ENCODE measurements at regions not wholly inside any gene's neighbourhood (a gene's known extent, or its start where the extent isn't known, plus 50 kb on each side); places are given as distances from the start of the nearest gene placed in this dataset.

GRCh38 chr4:14877246-14878225 lies 124.7 kb upstream of the CPEB2 start:
- no peak overlapping the region for H3K4ac ChIP-seq (ENCODE audit: low read depth, low read length)
- H2AK5ac ChIP-seq (ENCODE audit: insufficient read length, low read length) = no peak overlapping the region
- H4K20me1 ChIP-seq (ENCODE audit: control insufficient read depth, insufficient read depth, insufficient read length) = no peaks in the 10 kb centered on the region
- H3K27me3 ChIP-seq (ENCODE audit: insufficient read depth, low read length) = no peaks in the 10 kb centered on the region
- no peak overlapping the region for H2BK120ac ChIP-seq (ENCODE audit: low read depth, low read length, poor library complexity, severe bottlenecking)
- DNase-seq = no peak
- H2BK15ac ChIP-seq (ENCODE audit: low read depth, low read length) = no peak overlapping the region
- H3K9me3 ChIP-seq (ENCODE audit: control insufficient read depth, low read depth, low read length) = no peaks in the 10 kb centered on the region
- H2AFZ ChIP-seq (ENCODE audit: low read length) = no peak overlapping the region
- no peaks in the 10 kb centered on the region; a peak in 1 of 7 replicates for H3K36me3 Mint-ChIP-seq (ENCODE audit: insufficient read depth in 1 of 3, low read depth in 3 of 3)
- no peak overlapping the region for H2BK5ac ChIP-seq (ENCODE audit: insufficient read length, low read length)
- H3K27ac Mint-ChIP-seq = no peak overlapping the region
- no peaks in the 10 kb centered on the region for H3K23me2 ChIP-seq (ENCODE audit: insufficient read length, low read depth, low read length, poor library complexity, severe bottlenecking)
- H2BK20ac ChIP-seq (ENCODE audit: low read depth, low read length, poor library complexity, severe bottlenecking) = no peak overlapping the region
- no peak overlapping the region for H4K8ac ChIP-seq (replicated peaks; ENCODE audit: insufficient read length, low read depth, low read length)
- H3K4me2 ChIP-seq (ENCODE audit: insufficient read depth, insufficient read length, low read length) = no peak overlapping the region
- no peaks in the 10 kb centered on the region; a peak in 1 of 5 replicates for H3K9me3 Mint-ChIP-seq
- no peak overlapping the region for H3K4me3 Mint-ChIP-seq
- H3K56ac ChIP-seq (ENCODE audit: insufficient read length, low read depth, low read length) = no peak overlapping the region
- no peak overlapping the region for H3K23ac ChIP-seq (ENCODE audit: insufficient read length, low read depth, low read length)
- H3K27me3 Mint-ChIP-seq (ENCODE audit: low read depth) = no peaks in the 10 kb centered on the region; the same call in 1 of the 2 replicates
- H3K18ac ChIP-seq (ENCODE audit: insufficient read length, low read depth, low read length) = no peak overlapping the region
- no peaks in the 10 kb centered on the region for H3K79me1 ChIP-seq (ENCODE audit: insufficient read depth, low read depth, low read length, poor library complexity, severe bottlenecking)
- H3K27ac ChIP-seq (ENCODE audit: insufficient read length, low read depth, low read length) = no peak overlapping the region
- no peak for TF ChIP-seq CTCF (conservative IDR thresholded peaks at IDR 0.05)
- H4K5ac ChIP-seq (ENCODE audit: insufficient read length, low read depth, low read length) = no peak overlapping the region
- H3T11ph ChIP-seq (ENCODE audit: low read length) = no peak overlapping the region
- WGBS (ENCODE audit: extremely low coverage, insufficient read length, low lambda C conversion rate) = no CpG with 5 or more reads among the region's 6 CpGs
- no peak overlapping the region for H3K9ac ChIP-seq (ENCODE audit: extremely low read depth, insufficient read length, low read length)
- H3K14ac ChIP-seq (ENCODE audit: insufficient read depth, low read length) = no peak overlapping the region
- no peaks in the 10 kb centered on the region; the same call in 1 of the 2 replicates for H3K4me1 ChIP-seq (ENCODE audit: insufficient read depth, low read length)
- no peak overlapping the region for H4K91ac ChIP-seq (ENCODE audit: insufficient read length, low read depth, low read length)
- no peak overlapping the region for H2BK12ac ChIP-seq (ENCODE audit: insufficient read length, low read depth, low read length)
- peaks cover under 1% of the 10 kb centered on the region in 2 experiments; a peak in 2 of 4 replicates for H3K4me1 Mint-ChIP-seq
- H3K79me2 ChIP-seq (ENCODE audit: insufficient read depth, low read length) = no peaks in the 10 kb centered on the region

All from H9 (cell line).